Osteoblast (primary cell): ENCODE measurements at regions not wholly inside any gene's neighbourhood (a gene's known extent, or its start where the extent isn't known, plus 50 kb on each side); places are given as distances from the start of the nearest gene placed in this dataset.

Source experiments
- DNase-seq: peaks from one replicate; pipeline ENCODE4 v3.0.0; 2011; ENCODE audit warnings: low spot score, mixed read lengths; ENCODE audit not compliant: insufficient read length; ENCODE audit errors: missing footprints
- H2AFZ ChIP-seq: 2 replicates; pipeline ENCODE4 v1.6.0; 2011; ENCODE audit warnings: mild to moderate bottlenecking, low read length
- H3K27ac ChIP-seq: 2 replicates; pipeline ENCODE4 v1.5.1; 2011; ENCODE audit warnings: mild to moderate bottlenecking, low read depth, low read length, moderate library complexity
- H3K27me3 ChIP-seq: 2 replicates; pipeline ENCODE4 v1.6.0; 2012; ENCODE audit warnings: mild to moderate bottlenecking, control low read depth, inconsistent platforms, low read length, moderate library complexity; ENCODE audit not compliant: insufficient read depth
- H3K36me3 ChIP-seq: 2 replicates; pipeline ENCODE4 v1.5.1; 2011; ENCODE audit warnings: mild to moderate bottlenecking, low read length, control low read depth, moderate library complexity; ENCODE audit not compliant: insufficient read depth
- H3K4me1 ChIP-seq: 2 replicates; pipeline ENCODE4 v1.5.1; 2011; ENCODE audit warnings: mild to moderate bottlenecking, low read length, control low read depth, moderate library complexity; ENCODE audit not compliant: insufficient read depth
- H3K4me2 ChIP-seq: 2 replicates; pipeline ENCODE4 v1.6.0; 2011; ENCODE audit warnings: mild to moderate bottlenecking, low read length; ENCODE audit not compliant: insufficient read depth
- H3K4me3 ChIP-seq: fragments of 200-600 bp; sonication (generic); 3 replicates; pipeline ENCODE4 v1.5.1; 2012; ENCODE audit warnings: mild to moderate bottlenecking, low read length, inconsistent platforms; ENCODE audit not compliant: insufficient read depth
- H3K79me2 ChIP-seq: 2 replicates; pipeline ENCODE4 v1.6.0; 2012; ENCODE audit warnings: mild to moderate bottlenecking, low read length, control low read depth, inconsistent platforms; ENCODE audit not compliant: insufficient read depth
- H3K9me3 ChIP-seq: 2 replicates; pipeline ENCODE4 v1.5.1; 2011; ENCODE audit warnings: low read depth, low read length, control low read depth
- H4K20me1 ChIP-seq: 2 replicates; pipeline ENCODE4 v1.6.0; 2012; ENCODE audit warnings: mild to moderate bottlenecking, low read length, control low read depth; ENCODE audit not compliant: insufficient read depth
- CTCF ChIP-seq: IDR thresholded peaks from 2 replicates; pipeline ENCODE4 v1.5.1; 2011; ENCODE audit warnings: mild to moderate bottlenecking, low read depth, low read length, moderate library complexity; ENCODE audit errors: extremely low read depth

DNA sequence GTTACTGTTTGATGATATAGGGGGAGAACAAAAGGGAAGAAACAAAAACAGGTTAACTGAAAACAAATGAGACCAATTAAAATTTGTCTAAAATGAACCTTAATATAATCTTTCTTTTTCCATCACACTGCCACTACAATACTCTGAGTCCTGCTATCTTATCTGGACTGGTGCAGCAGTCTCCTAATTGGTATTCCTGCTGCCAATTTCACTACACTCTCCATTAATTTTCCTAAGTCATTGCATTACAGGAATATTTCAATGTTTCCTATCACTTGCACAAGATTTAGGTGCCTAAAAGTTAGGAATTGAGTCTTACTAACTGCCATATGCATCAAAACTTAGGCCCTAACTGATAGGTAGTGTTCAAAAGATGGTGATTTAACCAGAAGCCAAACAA is 884.9 kb upstream of the MGAT4C start:
- no peak for TF ChIP-seq CTCF

GRCh38 chr12:87140262-87140661 is 884.1 kb upstream of the MGAT4C start:
- TF ChIP-seq CTCF: no peak

More for the DNA sequence above, 884.9 kb upstream of the MGAT4C start:
- Histone ChIP-seq H3K27me3 (no peaks in the 10 kb centered on the region), H3K27ac (no peak overlapping the region), H2AFZ (no peak overlapping the region), H3K4me1 (peaks cover 5% of the 10 kb centered on the region), H3K9me3 (no peaks in the 10 kb centered on the region), H3K4me3 (no peak overlapping the region), H4K20me1 (no peaks in the 10 kb centered on the region), H3K36me3 (no peaks in the 10 kb centered on the region), H3K79me2 (no peaks in the 10 kb centered on the region), H3K4me2 (no peak overlapping the region)
- no peak for DNase-seq

GRCh38 chr12:87137220-87137619 is 881.0 kb upstream of the MGAT4C start:
- H3K4me3 ChIP-seq: no peak overlapping the region
- no peak overlapping the region for H3K27ac ChIP-seq
- H3K9me3 ChIP-seq: no peaks in the 10 kb centered on the region
- H3K79me2 ChIP-seq: no peaks in the 10 kb centered on the region
- no peak overlapping the region for H3K4me2 ChIP-seq
- H3K4me1 ChIP-seq: peaks cover 5% of the 10 kb centered on the region
- no peak for TF ChIP-seq CTCF
- no peaks in the 10 kb centered on the region for H4K20me1 ChIP-seq
- DNase-seq: no peak
- no peaks in the 10 kb centered on the region for H3K27me3 ChIP-seq
- H2AFZ ChIP-seq: no peak overlapping the region
- no peaks in the 10 kb centered on the region for H3K36me3 ChIP-seq

More at GRCh38 chr12:87140262-87140661, 884.1 kb upstream of the MGAT4C start:
- no peaks in the 10 kb centered on the region for H3K27me3 ChIP-seq
- H3K79me2 ChIP-seq: no peaks in the 10 kb centered on the region
- H3K4me2 ChIP-seq: no peak overlapping the region
- no peak overlapping the region for H3K27ac ChIP-seq
- H3K4me1 ChIP-seq: peaks cover 5% of the 10 kb centered on the region
- no peak overlapping the region for H3K4me3 ChIP-seq
- H4K20me1 ChIP-seq: no peaks in the 10 kb centered on the region
- no peaks in the 10 kb centered on the region for H3K36me3 ChIP-seq
- H3K9me3 ChIP-seq: no peaks in the 10 kb centered on the region
- no peak for DNase-seq
- H2AFZ ChIP-seq: no peak overlapping the region

GRCh38 chr12:87136330-87136976 is 880.3 kb upstream of the MGAT4C start:
- Histone ChIP-seq H3K27me3 (no peaks in the 10 kb centered on the region), H3K79me2 (no peaks in the 10 kb centered on the region), H3K4me2 (peak overlapping the region; percentile 60), H3K4me1 (peaks cover 5% of the 10 kb centered on the region), H3K4me3 (no peak overlapping the region), H2AFZ (peak overlapping the region; percentile 78), H3K27ac (peak overlapping the region; percentile 35), H3K36me3 (no peaks in the 10 kb centered on the region), H4K20me1 (no peaks in the 10 kb centered on the region), H3K9me3 (no peaks in the 10 kb centered on the region)
- peak; percentile 39 for DNase-seq
- no peak for TF ChIP-seq CTCF
